ENCODE measurements at regions not wholly inside any gene's neighbourhood (a gene's known extent, or its start where the extent isn't known, plus 50 kb on each side); places are given as distances from the start of the nearest gene placed in this dataset.
A peak's percentile ranks its signal among the peaks of the same experiment; 100 is the strongest.

- Histone ChIP-seq H3K27me3 (ENCODE audit: control insufficient read depth, insufficient read depth, low read length) (no peaks in the 10 kb centered on the region), H3K9ac (ENCODE audit: low read length in 3 of 3) (no peak overlapping the region), H3K4me1 (ENCODE audit: control insufficient read depth in 2 of 3, insufficient read depth in 2 of 3, low read depth in 1 of 3, low read length in 3 of 3) (no peaks in the 10 kb centered on the region), H3K27ac (ENCODE audit: low read depth in 2 of 2, low read length in 2 of 2) (no peak overlapping the region), H3K9me3 (ENCODE audit: control insufficient read depth in 2 of 3, insufficient read depth in 1 of 3, low read length in 3 of 3) (peaks cover 0 to 3% (median 0%) of the 10 kb centered on the region in 3 donors), H3K4me3 (ENCODE audit: low read length in 3 of 3) (no peak overlapping the region), H3K36me3 (ENCODE audit: control insufficient read depth in 2 of 3, insufficient read depth in 3 of 3, low read length in 3 of 3) (no peaks in the 10 kb centered on the region)
- intact Hi-C loops (cut with DNase I), result no loop called here
- no peak for TF ChIP-seq CTCF (IDR thresholded peaks at IDR 0.05; ENCODE audit: borderline replicate concordance, extremely low read depth, insufficient read depth)
- DNase-seq (no peak), FAIRE-seq (no peak)
Measured at GRCh38 chr7:110187877-110188554, 902.9 kb upstream of the LRRN3 start.

GRCh38 chr7:110204527-110204926 is 886.4 kb upstream of the LRRN3 start:
- intact Hi-C loops (cut with DNase I), result no loop called here
- H3K36me3 ChIP-seq (ENCODE audit: control insufficient read depth in 2 of 3, insufficient read depth in 3 of 3, low read length in 3 of 3), result no peaks in the 10 kb centered on the region
- FAIRE-seq, result no peak

GRCh38 chr7:110205899-110206298 is 885.0 kb upstream of the LRRN3 start:
- Histone ChIP-seq H3K4me3 (ENCODE audit: low read length in 3 of 3) (no peak overlapping the region), H3K27me3 (ENCODE audit: control insufficient read depth, insufficient read depth, low read length) (no peaks in the 10 kb centered on the region), H3K9me3 (ENCODE audit: control insufficient read depth in 2 of 3, insufficient read depth in 1 of 3, low read length in 3 of 3) (no peaks in the 10 kb centered on the region), H3K4me1 (ENCODE audit: control insufficient read depth in 2 of 3, insufficient read depth in 2 of 3, low read depth in 1 of 3, low read length in 3 of 3) (no peaks in the 10 kb centered on the region), H3K9ac (ENCODE audit: low read length in 3 of 3) (no peak overlapping the region), H3K27ac (ENCODE audit: low read depth in 2 of 2, low read length in 2 of 2) (no peak overlapping the region), H3K36me3 (ENCODE audit: control insufficient read depth in 2 of 3, insufficient read depth in 3 of 3, low read length in 3 of 3) (no peaks in the 10 kb centered on the region)
- TF ChIP-seq CTCF (IDR thresholded peaks at IDR 0.05; ENCODE audit: borderline replicate concordance, extremely low read depth, insufficient read depth), result no peak
- peak in 1 of 5 donors; percentile 22 for DNase-seq
- intact Hi-C loops (cut with DNase I), result no loop called here
- no peak for FAIRE-seq

More at GRCh38 chr7:110204527-110204926, 886.4 kb upstream of the LRRN3 start:
- Histone ChIP-seq H3K4me1 (ENCODE audit: control insufficient read depth in 2 of 3, insufficient read depth in 2 of 3, low read depth in 1 of 3, low read length in 3 of 3) (no peaks in the 10 kb centered on the region), H3K27me3 (ENCODE audit: control insufficient read depth, insufficient read depth, low read length) (no peaks in the 10 kb centered on the region), H3K9ac (ENCODE audit: low read length in 3 of 3) (no peak overlapping the region), H3K9me3 (ENCODE audit: control insufficient read depth in 2 of 3, insufficient read depth in 1 of 3, low read length in 3 of 3) (no peaks in the 10 kb centered on the region), H3K27ac (ENCODE audit: low read depth in 2 of 2, low read length in 2 of 2) (no peak overlapping the region), H3K4me3 (ENCODE audit: low read length in 3 of 3) (no peak overlapping the region)
- no peak for DNase-seq
- no peak for TF ChIP-seq CTCF (IDR thresholded peaks at IDR 0.05; ENCODE audit: borderline replicate concordance, extremely low read depth, insufficient read depth)

- H3K27me3 ChIP-seq (ENCODE audit: control insufficient read depth, insufficient read depth, low read length), result no peaks in the 10 kb centered on the region
- no peaks in the 10 kb centered on the region for H3K36me3 ChIP-seq (ENCODE audit: control insufficient read depth in 2 of 3, insufficient read depth in 3 of 3, low read length in 3 of 3)
- H3K4me3 ChIP-seq (ENCODE audit: low read length in 3 of 3), result no peak overlapping the region
- H3K27ac ChIP-seq (ENCODE audit: low read depth in 2 of 2, low read length in 2 of 2), result no peak overlapping the region
- H3K4me1 ChIP-seq (ENCODE audit: control insufficient read depth in 2 of 3, insufficient read depth in 2 of 3, low read depth in 1 of 3, low read length in 3 of 3), result no peaks in the 10 kb centered on the region
- no peak for TF ChIP-seq CTCF (IDR thresholded peaks at IDR 0.05; ENCODE audit: borderline replicate concordance, extremely low read depth, insufficient read depth)
- intact Hi-C loops (cut with DNase I), result no loop called here
- H3K9me3 ChIP-seq (ENCODE audit: control insufficient read depth in 2 of 3, insufficient read depth in 1 of 3, low read length in 3 of 3), result peaks cover 0 to 3% (median 0%) of the 10 kb centered on the region in 3 donors
- H3K9ac ChIP-seq (ENCODE audit: low read length in 3 of 3), result no peak overlapping the region
- FAIRE-seq, result no peak
- no peak for DNase-seq
Measured at GRCh38 chr7:110209884-110210283, 881.0 kb upstream of the LRRN3 start.
